NB4 (cell line): ENCODE measurements at regions not wholly inside any gene's neighbourhood (a gene's known extent, or its start where the extent isn't known, plus 50 kb on each side); places are given as distances from the start of the nearest gene placed in this dataset.

Experiments used
- POLR2A ChIP-seq: IDR thresholded peaks from 2 replicates; pipeline ENCODE4 v1.6.1; 2011; ENCODE audit warnings: mild to moderate bottlenecking; ENCODE audit not compliant: insufficient read length; ENCODE audit errors: extremely low read depth
- TF ChIP-seq, protein P1 (sequence below): IDR thresholded peaks from one replicate; pipeline ENCODE4 v1.5.1; 2012; ENCODE audit warnings: low read depth, low read length
- TF ChIP-seq, protein P2 (sequence below): IDR thresholded peaks from 2 replicates; pipeline ENCODE4 v1.6.1; 2011; ENCODE audit warnings: low read depth, low read length

DNA sequence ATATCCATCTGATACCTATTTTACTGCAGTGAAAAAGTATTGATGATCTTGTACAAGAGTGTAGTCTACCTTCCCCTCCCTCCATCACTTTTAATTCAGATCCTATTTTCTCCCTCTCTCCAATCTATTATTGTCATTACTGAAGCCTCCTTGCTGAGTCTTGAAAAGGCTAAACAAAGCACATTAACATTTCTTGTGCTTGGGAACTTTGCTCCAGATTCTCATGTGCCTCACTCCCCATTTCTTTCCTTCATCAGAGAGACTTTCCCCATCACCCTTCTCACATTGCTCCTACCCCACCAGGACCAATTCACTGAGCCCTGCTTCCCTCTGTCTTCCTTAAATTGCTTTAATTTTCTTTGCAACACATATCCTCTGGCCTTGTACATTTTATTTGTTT, 736.2 kb upstream of the GCFC2 start:
- TF ChIP-seq, protein P1, sequence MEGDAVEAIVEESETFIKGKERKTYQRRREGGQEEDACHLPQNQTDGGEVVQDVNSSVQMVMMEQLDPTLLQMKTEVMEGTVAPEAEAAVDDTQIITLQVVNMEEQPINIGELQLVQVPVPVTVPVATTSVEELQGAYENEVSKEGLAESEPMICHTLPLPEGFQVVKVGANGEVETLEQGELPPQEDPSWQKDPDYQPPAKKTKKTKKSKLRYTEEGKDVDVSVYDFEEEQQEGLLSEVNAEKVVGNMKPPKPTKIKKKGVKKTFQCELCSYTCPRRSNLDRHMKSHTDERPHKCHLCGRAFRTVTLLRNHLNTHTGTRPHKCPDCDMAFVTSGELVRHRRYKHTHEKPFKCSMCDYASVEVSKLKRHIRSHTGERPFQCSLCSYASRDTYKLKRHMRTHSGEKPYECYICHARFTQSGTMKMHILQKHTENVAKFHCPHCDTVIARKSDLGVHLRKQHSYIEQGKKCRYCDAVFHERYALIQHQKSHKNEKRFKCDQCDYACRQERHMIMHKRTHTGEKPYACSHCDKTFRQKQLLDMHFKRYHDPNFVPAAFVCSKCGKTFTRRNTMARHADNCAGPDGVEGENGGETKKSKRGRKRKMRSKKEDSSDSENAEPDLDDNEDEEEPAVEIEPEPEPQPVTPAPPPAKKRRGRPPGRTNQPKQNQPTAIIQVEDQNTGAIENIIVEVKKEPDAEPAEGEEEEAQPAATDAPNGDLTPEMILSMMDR, result no peak
- TF ChIP-seq, protein P2, sequence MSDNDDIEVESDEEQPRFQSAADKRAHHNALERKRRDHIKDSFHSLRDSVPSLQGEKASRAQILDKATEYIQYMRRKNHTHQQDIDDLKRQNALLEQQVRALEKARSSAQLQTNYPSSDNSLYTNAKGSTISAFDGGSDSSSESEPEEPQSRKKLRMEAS, result no peak
- TF ChIP-seq POLR2A, result no peak
